NCI-H187 treated with DMSO at 0.1 percent for 48 hours (cell line): ENCODE measurements at regions not wholly inside any gene's neighbourhood (a gene's known extent, or its start where the extent isn't known, plus 50 kb on each side); places are given as distances from the start of the nearest gene placed in this dataset.

ENCODE experiments used
- DNase-seq: peaks from one replicate; lab custom pipeline; 2025; lab: John Stamatoyannopoulos, UW

GRCh38 chr12:107347261-107347660, 253.9 kb upstream of the CRY1 start:
- DNase-seq, result no peak

GRCh38 chr12:107349008-107349747, 255.8 kb upstream of the CRY1 start:
- no peak for DNase-seq

GRCh38 chr12:107349839-107350238, 256.5 kb upstream of the CRY1 start:
- DNase-seq, result no peak

- no peak for DNase-seq
Observed at GRCh38 chr12:107351109-107351508, 257.8 kb upstream of the CRY1 start.

- no peak for DNase-seq
Observed at GRCh38 chr12:107351713-107352112, 258.4 kb upstream of the CRY1 start.

GRCh38 chr12:107352347-107353081, 259.2 kb upstream of the CRY1 start:
- DNase-seq, result no peak

- DNase-seq, result no peak
Observed at GRCh38 chr12:107353312-107353711, 260.0 kb upstream of the CRY1 start.

- DNase-seq, result no peak
Observed at GRCh38 chr12:107355004-107355565, 261.7 kb upstream of the CRY1 start.

- DNase-seq, result no peak
Observed at GRCh38 chr12:107355612-107356011, 262.3 kb upstream of the CRY1 start.

- no peak for DNase-seq
Observed at GRCh38 chr12:107356266-107356936, 263.1 kb upstream of the CRY1 start.

GRCh38 chr12:107356937-107357295, 263.6 kb upstream of the CRY1 start:
- no peak for DNase-seq

GRCh38 chr12:107359382-107359781, 266.0 kb upstream of the CRY1 start:
- no peak for DNase-seq

GRCh38 chr12:107360033-107360432, 266.7 kb upstream of the CRY1 start:
- DNase-seq, result no peak

- no peak for DNase-seq
Observed at GRCh38 chr12:107360482-107360881, 267.1 kb upstream of the CRY1 start.

- DNase-seq, result no peak
Observed at GRCh38 chr12:107361970-107362369, 268.6 kb upstream of the CRY1 start.

- DNase-seq, result no peak
Observed at GRCh38 chr12:107362960-107363359, 269.6 kb upstream of the CRY1 start.

GRCh38 chr12:107364875-107365518, 271.6 kb upstream of the CRY1 start:
- no peak for DNase-seq

- no peak for DNase-seq
Observed at GRCh38 chr12:107365703-107366102, 272.4 kb upstream of the CRY1 start.

- DNase-seq, result no peak
Observed at GRCh38 chr12:107366322-107366721, 273.0 kb upstream of the CRY1 start.

- no peak for DNase-seq
Observed at GRCh38 chr12:107368586-107368985, 275.2 kb upstream of the CRY1 start.

- no peak for DNase-seq
Observed at GRCh38 chr12:107369006-107369405, 275.7 kb upstream of the CRY1 start.

GRCh38 chr12:107369679-107370078, 276.3 kb upstream of the CRY1 start:
- DNase-seq, result no peak
